ENCODE measurements at regions not wholly inside any gene's neighbourhood (a gene's known extent, or its start where the extent isn't known, plus 50 kb on each side); places are given as distances from the start of the nearest gene placed in this dataset.

GRCh38 chr2:122358729-122359128, 603.3 kb downstream of the TSN start:
- Mint-ChIP-seq H3K4me3 (ENCODE audit: unreplicated experiment) (no peak overlapping the region), H3K9me3 (ENCODE audit: low read depth) (peaks cover 16% of the 10 kb centered on the region), H3K27ac (ENCODE audit: unreplicated experiment) (no peak overlapping the region), H3K36me3 (ENCODE audit: low read depth) (no peaks in the 10 kb centered on the region), H3K4me1 (ENCODE audit: low read depth) (no peaks in the 10 kb centered on the region), H3K27me3 (ENCODE audit: low read depth) (no peaks in the 10 kb centered on the region)
- no peak for TF ChIP-seq CTCF (IDR thresholded peaks at IDR 0.05)
- no peak for DNase-seq (ENCODE audit: low spot score)

DNA sequence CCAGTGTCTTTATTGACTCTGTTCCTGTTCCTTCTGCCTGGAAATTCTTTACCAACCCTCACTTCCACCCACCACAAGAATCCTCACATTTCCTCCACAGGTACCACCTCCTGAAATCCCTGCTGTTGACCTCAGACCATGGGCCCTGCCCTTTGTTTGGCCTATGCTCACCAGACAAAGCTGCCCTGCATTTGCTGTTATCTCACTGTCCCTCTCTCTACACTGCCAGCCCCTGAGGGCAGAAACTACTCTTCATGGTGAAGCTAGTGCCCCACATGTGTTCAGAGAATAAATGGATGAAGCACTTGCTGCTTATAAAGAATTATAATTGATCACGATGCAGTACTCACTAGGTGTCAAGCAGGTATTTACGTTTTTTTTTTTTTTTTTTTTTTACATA, 608.4 kb downstream of the TSN start:
- no peak overlapping the region for H3K4me3 Mint-ChIP-seq (ENCODE audit: unreplicated experiment)
- TF ChIP-seq CTCF (IDR thresholded peaks at IDR 0.05): no peak
- no peaks in the 10 kb centered on the region for H3K9me3 Mint-ChIP-seq (ENCODE audit: low read depth)
- no peaks in the 10 kb centered on the region for H3K27me3 Mint-ChIP-seq (ENCODE audit: low read depth)
- no peak for DNase-seq (ENCODE audit: low spot score)
- no peaks in the 10 kb centered on the region for H3K36me3 Mint-ChIP-seq (ENCODE audit: low read depth)
- peaks cover 8% of the 10 kb centered on the region for H3K4me1 Mint-ChIP-seq (ENCODE audit: low read depth)
- H3K27ac Mint-ChIP-seq (ENCODE audit: unreplicated experiment): no peak overlapping the region

- H3K27ac Mint-ChIP-seq (ENCODE audit: unreplicated experiment): no peak overlapping the region
- TF ChIP-seq CTCF (IDR thresholded peaks at IDR 0.05): no peak
- no peak overlapping the region for H3K4me3 Mint-ChIP-seq (ENCODE audit: unreplicated experiment)
- no peaks in the 10 kb centered on the region for H3K27me3 Mint-ChIP-seq (ENCODE audit: low read depth)
- H3K4me1 Mint-ChIP-seq (ENCODE audit: low read depth): peaks cover 8% of the 10 kb centered on the region
- no peaks in the 10 kb centered on the region for H3K36me3 Mint-ChIP-seq (ENCODE audit: low read depth)
- H3K9me3 Mint-ChIP-seq (ENCODE audit: low read depth): no peaks in the 10 kb centered on the region
- DNase-seq (ENCODE audit: low spot score): no peak
These were observed 611.0 kb downstream of the TSN start for GRCh38 chr2:122366427-122366826.

GRCh38 chr2:122366969-122367645, 611.7 kb downstream of the TSN start:
- H3K4me3 Mint-ChIP-seq (ENCODE audit: unreplicated experiment): no peak overlapping the region
- H3K36me3 Mint-ChIP-seq (ENCODE audit: low read depth): no peaks in the 10 kb centered on the region
- DNase-seq (ENCODE audit: low spot score): no peak
- peaks cover 3% of the 10 kb centered on the region for H3K9me3 Mint-ChIP-seq (ENCODE audit: low read depth)
- H3K27ac Mint-ChIP-seq (ENCODE audit: unreplicated experiment): peak overlapping the region; percentile 46
- no peaks in the 10 kb centered on the region for H3K27me3 Mint-ChIP-seq (ENCODE audit: low read depth)
- no peak for TF ChIP-seq CTCF (IDR thresholded peaks at IDR 0.05)
- peaks cover 8% of the 10 kb centered on the region for H3K4me1 Mint-ChIP-seq (ENCODE audit: low read depth)

- peaks cover 8% of the 10 kb centered on the region for H3K9me3 Mint-ChIP-seq (ENCODE audit: low read depth)
- no peak for DNase-seq (ENCODE audit: low spot score)
- no peak overlapping the region for H3K4me3 Mint-ChIP-seq (ENCODE audit: unreplicated experiment)
- no peak overlapping the region for H3K27ac Mint-ChIP-seq (ENCODE audit: unreplicated experiment)
- peaks cover 2% of the 10 kb centered on the region for H3K36me3 Mint-ChIP-seq (ENCODE audit: low read depth)
- H3K27me3 Mint-ChIP-seq (ENCODE audit: low read depth): no peaks in the 10 kb centered on the region
- H3K4me1 Mint-ChIP-seq (ENCODE audit: low read depth): peaks cover 8% of the 10 kb centered on the region
- TF ChIP-seq CTCF (IDR thresholded peaks at IDR 0.05): no peak
These were observed 612.2 kb downstream of the TSN start for GRCh38 chr2:122367646-122368010.

Measured in chondrocyte (in vitro differentiated cells).